Ammon's horn (tissue), 1 donor: ENCODE measurements at regions not wholly inside any gene's neighbourhood (a gene's known extent, or its start where the extent isn't known, plus 50 kb on each side); places are given as distances from the start of the nearest gene placed in this dataset.

ENCODE experiments used
- DNase-seq: peaks from one replicate; pipeline ENCODE4 v3.0.0-alpha.2; 2016; ENCODE audit warnings: low spot score

DNA sequence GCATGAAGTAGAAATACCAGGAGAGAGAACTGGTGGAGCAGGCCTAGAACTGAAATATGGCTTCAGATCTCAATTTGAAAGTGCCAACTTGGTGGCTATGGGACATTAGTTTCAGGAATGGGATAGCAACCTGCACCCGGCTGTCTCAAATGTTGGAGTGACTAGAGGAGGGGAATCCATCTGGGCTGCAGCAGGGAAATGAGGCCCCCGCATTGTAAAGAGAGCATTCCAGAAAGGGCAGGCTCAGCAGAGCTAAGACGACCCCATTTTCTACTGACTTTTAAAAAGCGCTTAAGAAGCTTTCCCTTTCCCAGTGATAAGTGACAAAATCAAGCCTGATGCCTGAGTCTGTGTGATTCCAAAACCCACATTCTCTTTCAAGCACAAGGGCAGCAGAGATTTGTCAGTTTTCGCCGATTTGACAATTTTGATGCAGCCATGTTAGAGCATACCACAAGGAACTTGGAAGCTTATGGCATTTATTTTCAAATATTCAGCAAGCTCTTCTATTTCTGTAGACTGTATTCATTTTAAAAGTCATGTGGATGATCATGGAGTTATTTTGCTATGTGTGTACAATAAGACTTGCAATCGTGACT is 119.8 kb upstream of the ARHGAP28 start:
- no peak for DNase-seq

- no peak for DNase-seq
These were observed 119.0 kb upstream of the ARHGAP28 start for GRCh38 chr18:6610466-6610865.

GRCh38 chr18:6613581-6613980 is 115.9 kb upstream of the ARHGAP28 start:
- no peak for DNase-seq

DNA sequence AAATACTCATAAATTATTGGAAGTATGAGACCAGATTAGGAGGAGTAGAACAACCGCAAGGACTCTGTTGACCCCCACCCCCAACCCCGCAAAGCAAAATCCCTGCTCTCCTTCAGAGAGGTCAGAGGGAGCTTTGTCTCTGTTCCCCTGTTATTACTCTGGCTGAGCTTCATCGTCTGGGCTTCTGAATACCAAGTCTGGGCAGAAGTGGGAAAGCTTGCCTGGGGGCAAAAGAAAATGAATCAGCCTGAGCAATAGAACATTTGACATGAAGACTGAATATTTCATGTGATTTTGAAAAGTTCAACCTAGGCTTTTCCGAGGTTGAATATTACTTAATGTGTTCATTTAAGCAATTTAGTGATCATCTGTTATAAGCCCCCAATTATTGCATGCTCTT is 114.6 kb upstream of the ARHGAP28 start:
- DNase-seq: no peak

DNA sequence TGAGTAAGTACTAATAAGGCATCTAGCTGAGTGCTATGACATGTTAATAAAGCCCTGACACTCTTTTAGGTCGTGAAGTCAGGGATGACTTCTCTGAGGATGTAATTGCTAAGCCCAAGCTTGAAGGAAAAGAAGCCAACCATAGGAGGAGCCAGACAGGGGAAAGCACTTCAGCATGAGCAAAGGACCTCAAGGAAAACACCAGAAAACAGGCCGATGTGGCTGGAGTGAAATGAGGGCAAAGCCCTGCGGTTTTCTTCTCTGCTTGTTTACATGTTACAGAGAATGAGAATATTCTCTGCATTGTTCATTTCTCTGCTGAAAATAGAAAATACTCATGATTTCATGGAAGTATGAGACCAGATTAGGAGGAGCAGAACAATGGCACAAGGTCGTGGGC is 112.5 kb upstream of the ARHGAP28 start:
- no peak for DNase-seq

GRCh38 chr18:6621437-6621836 is 108.1 kb upstream of the ARHGAP28 start:
- DNase-seq: no peak

- no peak for DNase-seq
These were observed 106.2 kb upstream of the ARHGAP28 start for GRCh38 chr18:6623278-6623677.

DNA sequence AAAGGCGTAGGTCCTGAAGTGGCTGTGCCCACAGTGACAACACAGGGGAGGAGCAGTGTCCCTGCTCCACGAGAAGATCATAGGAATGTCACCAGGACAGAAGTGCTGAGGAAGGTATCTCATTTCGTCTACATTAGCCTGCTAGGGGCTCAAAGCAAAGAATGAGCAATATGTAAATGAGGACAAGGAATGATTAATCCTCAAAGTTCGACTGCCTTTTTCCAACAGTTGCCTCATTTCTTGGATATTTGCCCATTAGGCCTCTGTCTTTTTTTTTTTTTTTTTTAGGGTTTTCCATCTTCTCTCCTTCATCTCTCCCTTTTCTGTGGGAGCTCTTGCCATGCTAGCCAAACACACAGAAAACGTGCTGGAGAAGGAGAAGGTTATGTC is 105.2 kb upstream of the ARHGAP28 start:
- DNase-seq: no peak

GRCh38 chr18:6624661-6625311 is 104.7 kb upstream of the ARHGAP28 start:
- DNase-seq: no peak

DNA sequence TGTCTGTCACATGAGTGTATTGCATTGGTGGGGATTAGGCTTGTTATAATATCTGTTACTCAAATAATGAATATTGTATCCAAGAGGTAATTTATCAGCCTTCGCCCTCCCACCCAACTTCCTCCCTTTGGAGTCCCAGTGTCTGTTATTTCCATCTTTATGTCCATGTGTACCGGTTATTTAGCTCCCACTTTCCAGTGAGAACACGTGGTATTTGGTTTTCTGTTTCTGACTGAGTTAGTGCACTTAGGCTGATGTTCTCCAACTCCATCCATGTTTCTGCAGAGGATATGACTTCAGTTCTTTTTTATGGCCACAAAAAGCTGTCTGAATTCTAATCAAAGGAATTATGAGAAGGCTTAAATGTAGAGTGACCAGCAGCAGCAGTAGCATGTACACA is 104.0 kb upstream of the ARHGAP28 start:
- DNase-seq: no peak

DNA sequence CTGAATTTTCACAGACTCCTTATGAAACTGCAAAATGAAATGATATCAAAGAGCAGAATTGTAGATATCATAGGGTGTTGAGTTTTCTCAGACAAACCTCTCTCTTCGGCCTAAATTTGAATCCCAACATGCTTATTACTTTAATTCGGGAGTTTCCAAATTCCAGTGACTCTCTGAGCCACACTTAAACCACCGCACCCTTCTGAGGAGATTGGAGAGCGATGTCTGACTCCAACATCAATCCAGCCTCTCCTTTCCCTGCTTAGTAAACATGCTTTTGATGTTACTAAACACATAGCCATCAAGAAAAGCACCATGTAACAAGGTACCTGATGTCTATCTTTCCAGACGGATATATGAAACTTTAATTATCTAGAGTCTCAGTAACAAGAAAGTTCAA is 103.1 kb upstream of the ARHGAP28 start:
- no peak for DNase-seq

- DNase-seq: no peak
These were observed 101.9 kb upstream of the ARHGAP28 start for GRCh38 chr18:6627645-6628044.

DNA sequence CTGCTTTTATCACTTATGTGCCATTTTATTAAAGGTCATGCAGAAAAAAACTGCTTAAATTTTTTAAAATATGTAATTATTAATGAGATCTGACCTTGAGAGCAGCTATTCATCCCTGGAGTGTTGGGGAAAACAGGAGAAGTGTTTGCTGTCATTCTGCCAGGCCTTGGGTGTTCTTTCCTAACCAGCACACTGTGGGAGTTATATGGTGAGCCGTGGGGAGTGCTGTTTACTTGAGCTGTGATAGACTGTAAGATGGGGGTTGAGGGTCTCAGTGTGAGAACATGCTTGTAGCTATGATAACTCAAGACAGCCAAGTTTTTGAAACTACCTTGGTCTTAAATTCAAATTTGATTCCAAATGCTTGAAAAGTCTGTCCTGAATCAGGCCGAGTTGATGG is 101.3 kb upstream of the ARHGAP28 start:
- DNase-seq: no peak

- DNase-seq: no peak
These were observed 99.8 kb upstream of the ARHGAP28 start for GRCh38 chr18:6629635-6630140.

DNA sequence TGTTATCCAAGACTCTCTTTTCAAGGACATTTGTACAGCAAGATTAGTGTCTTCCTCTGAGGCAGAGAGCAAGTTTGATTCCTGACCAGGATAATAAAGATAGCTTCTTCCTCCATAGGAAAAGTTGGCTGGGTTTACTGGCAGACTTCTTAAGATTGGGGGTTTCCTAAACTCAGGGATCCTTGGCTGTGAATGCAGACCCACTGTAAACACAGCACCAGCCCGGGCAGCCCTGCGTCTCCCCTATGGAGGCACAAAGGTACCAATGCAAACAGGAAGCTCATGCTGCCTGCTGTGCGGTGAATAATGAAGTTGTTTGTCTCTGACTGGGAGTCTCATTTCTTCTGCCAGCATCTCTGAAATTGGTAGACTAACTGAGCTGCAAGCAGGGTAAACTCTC is 96.2 kb upstream of the ARHGAP28 start:
- DNase-seq: no peak

GRCh38 chr18:6636091-6636490 is 93.4 kb upstream of the ARHGAP28 start:
- DNase-seq: no peak

DNA sequence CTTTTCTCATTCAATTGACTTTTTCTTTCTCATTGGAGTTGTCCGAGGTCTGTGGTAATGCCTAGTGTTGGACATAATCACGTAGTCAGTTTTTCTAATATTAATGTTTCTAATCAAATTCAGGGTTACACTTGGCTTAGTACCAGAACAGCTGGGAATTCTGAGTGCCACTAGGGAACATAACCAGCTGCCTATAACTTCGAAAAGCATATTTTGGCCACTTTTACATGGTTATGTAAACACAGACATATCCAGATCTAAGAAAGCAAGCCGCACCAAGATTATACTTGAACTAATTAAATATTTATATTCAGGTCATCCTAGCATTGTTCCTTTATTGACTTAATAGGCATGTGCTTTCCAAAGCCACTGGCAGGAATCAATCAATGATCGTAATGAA is 91.1 kb upstream of the ARHGAP28 start:
- DNase-seq: no peak

DNA sequence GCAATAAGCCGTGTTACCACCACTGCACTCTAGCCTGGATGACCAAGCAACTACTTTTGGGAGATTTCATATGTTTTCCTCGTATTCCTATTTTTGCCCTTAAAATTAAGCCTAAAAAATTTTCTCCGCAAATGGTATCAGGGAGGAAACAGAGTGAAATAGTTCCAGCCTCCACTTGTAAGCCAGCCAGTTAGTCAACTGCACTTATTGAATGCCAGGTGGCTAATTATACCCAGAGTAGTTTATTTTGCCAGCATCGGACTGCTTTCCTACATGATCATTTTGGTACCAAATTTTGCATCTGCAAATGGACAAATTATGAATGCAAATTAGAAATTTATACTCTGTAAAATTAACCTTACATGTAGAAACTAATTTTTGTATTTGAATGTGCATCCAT is 90.2 kb upstream of the ARHGAP28 start:
- DNase-seq: peak; percentile 16

GRCh38 chr18:6644836-6645627 is 84.5 kb upstream of the ARHGAP28 start:
- no peak for DNase-seq

- DNase-seq: no peak
These were observed 82.7 kb upstream of the ARHGAP28 start for GRCh38 chr18:6646801-6647200.

- DNase-seq: no peak
These were observed 80.9 kb upstream of the ARHGAP28 start for GRCh38 chr18:6648581-6648980.

- DNase-seq: no peak
These were observed 79.9 kb upstream of the ARHGAP28 start for GRCh38 chr18:6649421-6650126.

DNA sequence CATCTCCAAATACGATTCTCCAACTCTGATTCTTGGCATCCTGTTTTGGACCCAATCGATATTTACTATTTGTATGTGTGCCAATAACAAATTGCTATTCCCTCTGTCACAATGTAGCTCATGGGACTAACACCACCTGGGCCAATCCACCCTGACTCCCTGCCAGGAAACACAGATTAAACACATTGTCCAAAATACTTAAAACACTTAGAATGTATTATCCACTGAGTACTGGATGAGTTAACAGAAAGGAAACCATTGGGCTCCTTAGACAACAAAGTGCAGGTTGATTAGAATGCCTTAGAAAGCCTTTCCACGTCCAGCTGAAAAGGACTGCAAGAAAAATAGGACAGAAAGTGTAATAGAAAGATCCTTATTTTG is 79.4 kb upstream of the ARHGAP28 start:
- no peak for DNase-seq
